RCC 7860 (cell line): ENCODE measurements at regions not wholly inside any gene's neighbourhood (a gene's known extent, or its start where the extent isn't known, plus 50 kb on each side); places are given as distances from the start of the nearest gene placed in this dataset.
"Not testable (repeated sequence)": the region's sequence is repeated elsewhere in the genome, so short reads cannot be mapped to it uniquely, and the experiment has no call there.

Experiments
- DNase-seq: peaks from one replicate; pipeline ENCODE4 v3.0.0-alpha.2; 2015; ENCODE audit warnings: low spot score
- FAIRE-seq: peaks from 2 replicates; lab custom pipeline; 2012; peaks lifted over from hg19 to GRCh38; lab: Jason Lieb, UNC

DNA sequence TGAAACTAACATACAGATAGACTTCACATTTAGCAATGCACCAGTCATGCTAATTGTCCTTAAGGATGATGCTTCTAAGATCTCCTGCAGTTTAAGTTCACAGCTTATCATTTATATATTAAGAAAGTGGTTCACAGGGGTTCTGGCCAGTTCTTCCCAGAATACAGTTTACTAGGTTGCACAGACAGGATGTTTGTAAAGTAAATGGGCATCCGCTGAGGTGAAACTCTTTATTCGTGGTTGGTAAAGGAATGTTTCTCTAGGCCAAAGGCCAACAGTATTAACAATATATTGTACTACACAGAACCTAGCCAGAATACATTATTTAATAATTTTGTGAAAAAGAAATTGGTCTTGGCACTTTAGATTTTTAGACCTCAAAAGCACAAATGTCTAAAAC, 1427.3 kb downstream of the CDH8 start:
- no peak for FAIRE-seq

DNA sequence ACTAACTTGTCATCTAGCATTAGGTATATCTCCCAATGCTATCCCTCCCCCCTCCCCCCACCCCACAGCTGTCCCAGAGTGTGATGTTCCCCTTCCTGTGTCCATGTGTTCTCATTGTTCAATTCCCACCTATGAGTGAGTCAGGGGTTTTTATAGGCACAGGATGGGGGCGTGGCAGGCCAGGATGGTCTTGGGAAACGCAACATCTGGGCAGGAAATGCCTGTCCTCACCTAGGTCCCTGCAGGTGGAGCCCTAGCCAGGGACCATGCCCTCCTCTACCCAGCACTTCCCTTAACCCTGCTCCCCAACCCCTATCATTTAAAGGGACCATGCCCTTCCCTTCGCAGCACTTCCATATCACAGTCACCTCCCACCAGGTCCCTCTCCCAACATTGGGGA, 1430.6 kb downstream of the CDH8 start:
- not testable (repeated sequence) for DNase-seq, FAIRE-seq

More for the DNA sequence above, 1427.3 kb downstream of the CDH8 start:
- DNase-seq = no peak

DNA sequence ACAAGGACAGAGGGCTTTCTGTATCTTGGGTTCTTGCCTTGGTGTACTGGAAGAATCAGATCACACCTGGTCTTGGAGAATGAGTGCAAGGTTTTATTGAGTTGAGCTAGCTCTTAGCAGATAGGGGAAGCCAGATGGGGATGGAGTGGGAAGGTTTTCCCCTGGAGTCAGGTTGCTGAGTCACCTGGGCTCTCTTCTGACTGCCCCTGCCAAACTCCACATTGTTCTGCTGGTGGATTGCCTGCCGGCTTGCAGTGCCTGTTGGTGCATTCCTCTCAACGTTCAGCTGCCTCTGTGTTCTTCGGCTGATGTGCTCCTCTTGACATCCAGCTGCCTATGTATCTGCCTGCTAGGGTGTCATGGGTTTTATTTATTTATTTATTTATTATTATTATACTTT, 1431.1 kb downstream of the CDH8 start:
- FAIRE-seq = no peak
- DNase-seq = no peak

DNA sequence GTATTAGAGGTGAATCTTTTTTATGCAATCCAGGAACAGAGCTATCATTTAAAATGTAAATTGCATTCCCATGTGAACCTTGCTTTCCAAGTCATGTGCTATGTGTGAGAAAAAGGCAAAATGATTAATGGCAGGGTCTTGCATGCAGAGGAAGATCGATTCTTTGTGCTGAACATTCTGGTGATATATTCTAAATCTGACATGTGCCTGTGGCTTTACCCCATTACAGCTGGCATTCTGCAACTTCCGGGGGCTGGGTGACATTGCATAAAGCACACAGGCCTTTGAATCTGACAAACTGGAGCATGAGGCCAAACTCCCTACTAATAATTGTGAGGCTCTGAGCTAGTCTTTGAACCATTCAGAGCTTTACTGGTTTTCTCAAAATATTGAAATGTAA, 1449.7 kb downstream of the CDH8 start:
- DNase-seq = no peak
- FAIRE-seq = no peak

DNA sequence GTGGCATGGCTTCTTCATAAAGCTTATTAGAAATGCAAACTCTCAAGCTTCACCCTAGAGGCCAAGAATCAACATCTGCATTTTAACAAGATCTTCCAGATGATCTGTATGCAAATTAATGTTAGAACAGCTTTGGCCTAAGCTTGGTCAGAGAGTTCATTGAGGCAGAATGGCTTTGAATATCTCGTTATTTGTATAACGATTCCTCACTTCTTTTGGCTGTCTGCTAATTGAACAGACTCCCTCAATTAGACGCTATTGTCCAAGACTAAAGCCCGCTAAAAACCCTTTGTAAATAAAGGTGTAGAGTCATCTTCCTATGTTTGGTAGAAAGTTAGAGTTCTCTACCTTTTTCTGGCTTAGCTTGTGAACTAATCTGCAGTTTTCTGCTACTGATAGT, 1453.7 kb downstream of the CDH8 start:
- no peak for FAIRE-seq

DNA sequence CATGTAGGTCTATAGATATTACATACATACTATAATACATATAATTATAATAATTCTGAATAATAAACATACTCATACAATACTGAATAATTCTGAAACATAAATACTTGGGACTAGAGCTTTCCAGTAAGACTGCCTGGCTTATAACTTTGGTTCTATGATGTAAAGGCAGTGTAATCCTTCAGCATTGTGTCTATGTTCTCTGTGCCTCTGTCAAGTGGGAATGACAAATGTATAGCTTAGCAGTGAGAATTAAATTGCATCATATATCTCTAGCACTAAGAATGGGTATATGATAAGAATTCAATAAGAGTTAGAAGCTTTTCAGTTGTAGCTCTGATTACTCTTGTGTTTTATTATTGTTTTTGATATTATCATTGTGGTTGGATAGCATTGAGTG, 1469.3 kb downstream of the CDH8 start:
- DNase-seq (no peak), FAIRE-seq (no peak)

More for the DNA sequence above, 1453.7 kb downstream of the CDH8 start:
- DNase-seq = no peak

DNA sequence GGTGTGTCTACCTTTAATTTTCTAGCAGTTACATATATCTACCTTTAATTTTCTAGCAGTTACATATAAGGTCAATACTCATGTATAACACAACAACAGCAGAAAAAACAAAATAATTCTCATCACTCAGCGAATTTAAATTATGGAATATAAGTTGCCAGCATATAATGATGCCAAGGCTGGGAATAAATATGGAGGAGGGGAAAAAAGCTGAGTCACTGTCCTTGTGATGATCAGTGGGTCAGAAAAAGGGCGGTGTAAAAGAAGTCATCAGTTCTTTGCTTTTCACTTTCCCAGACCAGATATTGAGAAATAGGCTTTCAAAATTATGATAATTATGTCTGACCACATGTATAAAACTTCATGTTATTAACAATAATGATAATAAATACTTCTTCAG, 1471.7 kb downstream of the CDH8 start:
- no peak for FAIRE-seq
- DNase-seq = no peak

DNA sequence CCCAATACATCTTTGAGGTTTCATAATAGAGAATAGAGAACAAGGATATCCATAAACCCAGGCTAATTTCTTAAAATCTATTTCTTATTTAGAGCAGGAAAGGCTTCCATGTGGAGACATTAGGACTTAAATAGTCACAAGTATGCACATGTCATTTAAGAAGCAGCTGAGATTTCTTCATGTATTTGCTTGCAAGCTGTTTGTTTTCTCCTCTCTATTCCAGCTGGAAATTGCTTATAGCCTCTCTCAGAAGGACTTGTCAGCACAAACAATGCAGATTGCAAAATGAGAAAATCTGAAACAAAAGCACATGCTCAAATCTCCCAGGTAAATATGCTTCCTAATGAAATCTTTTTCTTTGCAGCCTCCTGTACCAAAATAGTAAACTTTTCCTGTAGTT, 1473.1 kb downstream of the CDH8 start:
- no peak for FAIRE-seq
- DNase-seq = no peak

DNA sequence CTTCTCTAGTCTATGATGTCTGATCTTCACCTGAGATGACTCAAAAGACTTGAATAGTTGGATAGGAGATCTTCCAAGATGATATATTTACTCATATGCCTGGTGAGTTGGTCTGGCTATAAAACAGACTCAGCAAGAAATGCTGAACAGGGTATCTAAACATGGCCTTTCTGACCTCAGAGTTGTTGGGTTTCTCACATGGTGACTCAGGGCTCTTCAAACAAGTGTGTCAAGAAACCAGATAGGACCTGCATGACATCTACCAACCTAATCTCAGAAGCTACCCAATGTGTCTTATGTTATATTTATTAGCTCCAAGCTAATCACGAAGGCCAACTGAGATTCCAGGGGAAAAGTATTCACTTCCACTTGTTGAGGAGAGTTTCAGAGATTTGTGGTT, 1477.3 kb downstream of the CDH8 start:
- DNase-seq (no peak), FAIRE-seq (no peak)

DNA sequence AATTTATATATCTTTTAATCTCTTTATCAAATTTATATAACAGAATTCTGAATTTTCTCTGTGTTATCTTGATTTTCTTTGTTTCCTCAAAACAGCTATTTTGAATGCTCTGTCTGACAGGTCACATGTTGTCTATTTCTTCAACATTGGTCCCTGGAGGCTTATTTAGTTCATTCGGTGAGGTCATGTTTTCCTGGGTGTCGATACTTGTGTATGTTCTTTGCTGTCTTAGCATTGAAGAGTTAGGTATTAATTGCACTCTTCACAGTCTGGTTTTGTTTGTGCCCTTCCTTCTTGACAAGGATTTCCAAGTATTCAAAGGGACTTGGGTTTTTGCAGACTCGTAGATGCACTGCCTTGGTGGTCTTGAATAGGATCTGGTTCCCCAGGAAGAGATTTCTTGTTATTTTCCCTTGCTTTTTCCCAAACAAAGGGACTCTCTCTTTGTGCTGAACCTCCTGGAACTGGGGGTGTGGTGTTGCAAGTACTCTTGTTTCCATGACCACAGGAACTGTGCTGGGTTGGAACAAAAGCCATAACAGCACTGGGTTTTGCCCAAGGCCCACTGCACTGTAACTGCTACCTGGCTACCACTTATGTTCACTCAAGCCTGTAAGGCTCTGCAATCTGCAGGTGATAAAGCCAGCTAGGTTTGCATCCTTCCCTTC, 1483.0 kb downstream of the CDH8 start:
- DNase-seq (no peak), FAIRE-seq (no peak)

DNA sequence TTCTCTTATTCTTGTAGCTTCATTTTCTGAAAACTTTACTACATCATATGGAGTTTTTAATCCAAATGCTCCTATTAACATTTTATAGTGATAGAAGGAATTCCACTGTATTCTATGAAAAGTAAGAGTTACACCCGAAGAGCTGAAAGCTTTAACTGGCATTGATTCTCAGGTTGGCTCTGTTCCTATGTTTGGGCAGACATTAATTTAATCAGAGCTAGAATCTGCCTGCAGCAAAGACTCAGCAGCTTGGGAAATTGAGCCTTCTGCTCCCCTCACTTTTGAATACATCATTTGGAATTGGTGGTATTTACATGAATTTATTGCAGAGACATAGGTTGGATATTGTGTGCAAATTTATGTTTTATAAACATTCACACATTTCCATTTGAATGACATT, 1494.7 kb downstream of the CDH8 start:
- DNase-seq = no peak
- no peak for FAIRE-seq

DNA sequence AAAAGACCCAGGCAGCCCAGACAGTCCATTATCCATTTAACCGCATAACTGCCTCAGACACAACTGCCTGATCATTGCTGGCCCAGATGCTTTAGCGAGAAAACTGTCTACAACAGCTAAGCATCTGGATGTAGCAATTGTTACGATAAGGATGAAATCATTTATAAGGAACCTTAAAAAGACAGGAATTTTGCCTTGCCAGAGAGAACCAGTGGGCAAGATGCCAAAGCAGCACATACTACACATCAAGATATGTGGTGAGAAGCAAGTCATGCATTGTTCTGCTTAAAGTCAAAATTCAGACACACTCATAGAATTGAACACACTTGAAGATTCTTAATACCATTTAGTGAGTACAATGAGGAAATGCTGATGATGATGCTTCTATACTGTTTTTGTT, 1525.3 kb downstream of the CDH8 start:
- FAIRE-seq (no peak), DNase-seq (no peak)

DNA sequence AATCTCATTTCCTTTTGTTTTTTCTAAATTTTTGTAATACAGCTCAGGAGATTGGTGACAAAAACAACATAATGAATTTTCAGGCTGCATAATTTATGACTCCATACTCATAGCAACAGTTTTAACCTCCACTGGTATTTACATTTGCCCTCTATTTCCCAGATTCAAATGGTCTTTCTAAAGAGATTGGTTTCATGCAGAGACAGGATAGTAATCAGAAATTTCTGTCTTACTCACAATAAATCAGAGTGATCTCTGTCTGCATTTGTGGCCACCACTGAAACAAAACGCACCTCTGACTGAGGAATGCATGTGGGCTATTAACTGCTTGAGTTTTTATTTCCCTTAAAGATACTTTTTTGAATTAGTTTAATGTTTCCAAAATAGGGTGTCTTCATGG, 1526.0 kb downstream of the CDH8 start:
- FAIRE-seq = no peak
- no peak for DNase-seq

DNA sequence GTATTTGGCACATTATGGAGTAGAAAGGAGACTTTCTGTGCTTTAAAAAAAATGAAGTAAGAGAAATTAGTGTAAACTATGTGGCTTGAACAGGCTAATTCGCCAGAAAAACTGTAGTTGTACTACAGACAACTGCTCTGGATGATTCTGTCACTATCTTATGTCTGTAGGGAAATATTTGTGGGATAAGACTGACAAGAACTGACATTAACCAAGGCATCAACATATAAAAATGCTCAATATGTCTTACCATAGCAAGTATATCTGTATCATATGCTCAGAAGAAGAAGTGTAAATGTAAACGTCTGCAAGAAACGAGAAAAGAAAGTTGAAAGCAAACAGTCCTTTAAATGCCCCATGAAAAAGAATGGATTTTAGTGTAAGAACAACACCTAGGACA, 1545.0 kb downstream of the CDH8 start:
- FAIRE-seq = no peak
- no peak for DNase-seq

DNA sequence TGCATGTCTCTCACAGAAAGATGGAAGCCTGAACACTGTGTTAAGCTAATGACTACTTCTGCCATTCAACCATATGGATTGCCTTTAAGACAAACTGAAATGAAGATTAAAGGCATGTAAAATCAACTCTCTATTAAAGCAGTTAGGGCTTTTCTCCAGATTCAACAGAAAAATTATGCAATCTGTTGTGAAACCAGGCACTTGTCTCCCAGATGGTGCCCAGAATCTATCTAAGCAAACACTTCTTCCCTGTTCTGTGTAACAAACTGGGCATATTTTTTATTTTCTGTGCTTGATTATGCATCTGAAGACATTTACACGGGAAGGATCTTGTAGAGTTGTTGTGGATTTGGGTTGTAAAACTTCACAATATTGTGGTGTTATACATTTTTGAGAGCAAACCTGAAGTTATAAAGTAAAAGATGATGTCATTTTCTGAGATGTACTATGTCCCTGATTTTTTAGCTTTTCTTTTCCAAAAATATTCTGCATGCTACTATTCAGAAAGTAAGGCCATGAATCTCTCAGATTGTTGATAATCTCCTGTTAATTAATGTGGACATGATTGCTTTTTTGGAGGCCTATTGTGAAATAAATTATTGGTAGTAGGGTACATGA, 1550.3 kb downstream of the CDH8 start:
- FAIRE-seq = no peak
- no peak for DNase-seq

DNA sequence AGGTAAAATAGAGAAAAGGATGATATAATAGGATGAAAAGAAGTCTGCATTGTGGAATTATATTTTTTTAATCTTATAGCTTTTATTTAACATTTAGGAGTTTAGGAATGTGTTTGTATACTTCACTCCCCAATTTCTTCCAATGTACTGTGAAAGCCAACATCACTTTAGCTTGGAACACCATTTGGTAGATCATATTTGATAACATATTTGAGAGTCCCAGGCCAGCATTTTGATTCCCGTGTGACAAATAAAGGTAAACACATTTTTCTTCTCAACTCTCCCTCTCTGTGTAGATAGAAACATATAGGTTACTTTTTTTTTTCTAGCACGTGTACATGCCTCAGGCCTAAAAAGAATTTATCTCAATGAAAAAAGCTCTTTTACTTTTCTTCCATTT, 1551.3 kb downstream of the CDH8 start:
- DNase-seq (no peak), FAIRE-seq (no peak)

DNA sequence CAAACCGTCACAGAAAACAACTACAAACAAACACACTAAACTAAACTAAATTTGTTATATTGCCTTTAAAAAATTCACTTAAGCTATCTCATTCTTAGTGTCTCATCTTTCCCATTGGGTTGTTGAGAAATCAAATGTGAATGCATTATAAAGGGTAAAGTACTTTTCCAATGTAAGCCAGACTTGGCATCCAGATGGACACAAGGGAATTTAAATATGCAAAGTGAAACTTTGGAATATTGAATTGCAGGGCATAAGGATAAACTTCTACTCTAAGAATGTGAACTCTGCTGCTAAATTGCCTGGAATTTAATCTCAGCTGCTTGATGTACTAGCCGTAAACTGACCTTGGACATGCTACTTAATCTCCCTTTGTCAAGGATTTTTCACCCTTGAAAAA, 1554.6 kb downstream of the CDH8 start:
- FAIRE-seq (no peak), DNase-seq (no peak)

DNA sequence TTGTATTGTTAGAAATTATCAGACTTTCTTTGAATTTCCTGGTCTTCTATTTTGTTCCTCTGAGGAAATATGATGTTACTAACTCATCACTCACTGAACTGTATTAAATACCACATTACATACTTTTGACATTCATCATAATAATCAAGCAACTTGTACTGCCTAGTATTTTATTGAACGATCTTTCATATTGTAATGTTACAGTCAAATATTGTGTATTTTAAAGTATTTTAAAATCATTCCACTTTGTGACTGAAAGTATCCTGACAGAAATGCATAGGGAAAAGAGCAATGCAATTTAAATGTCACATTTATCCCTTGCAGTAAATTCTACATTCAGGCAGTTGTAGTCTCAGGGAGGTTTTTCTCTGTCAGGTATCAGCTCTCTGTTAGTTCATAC, 1557.4 kb downstream of the CDH8 start:
- FAIRE-seq (no peak), DNase-seq (no peak)

DNA sequence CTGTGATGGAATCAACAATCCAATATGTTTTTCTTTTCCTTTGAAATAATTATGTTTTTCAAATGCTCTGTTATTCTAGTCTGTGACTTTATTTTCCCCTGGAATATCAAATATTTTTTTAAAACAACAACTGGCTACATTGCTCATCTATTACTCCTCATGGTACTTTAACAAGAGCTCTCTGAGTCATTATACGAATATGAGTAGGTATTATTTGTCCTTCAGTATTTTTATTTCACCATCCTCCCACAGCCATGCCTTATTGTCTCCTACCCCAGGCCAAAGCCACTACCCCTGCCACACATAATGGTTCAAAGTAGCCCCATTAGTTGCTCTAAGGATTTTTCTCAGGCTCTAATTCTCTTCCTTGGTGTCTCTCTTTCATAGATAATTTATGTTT, 1572.3 kb downstream of the CDH8 start:
- DNase-seq = no peak
- no peak for FAIRE-seq

DNA sequence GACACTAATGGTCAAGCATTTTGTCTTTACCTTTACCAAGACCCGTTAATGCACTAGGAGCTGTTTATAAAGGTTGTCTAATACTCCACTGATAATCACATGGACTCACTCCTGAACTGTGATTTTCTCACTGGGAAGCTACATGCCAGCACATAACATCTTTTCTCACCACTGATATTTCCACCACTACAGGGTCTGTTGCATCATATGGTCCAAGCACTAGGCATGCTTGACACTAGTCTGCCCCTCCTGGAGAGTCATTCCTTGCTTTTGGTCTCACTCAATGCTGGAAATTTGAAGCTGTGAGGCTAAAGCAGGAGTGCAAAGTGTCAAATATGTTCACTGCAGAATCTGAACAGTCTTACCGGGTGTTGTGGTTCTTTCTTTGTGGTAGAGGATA, 1576.8 kb downstream of the CDH8 start:
- DNase-seq (no peak), FAIRE-seq (no peak)

DNA sequence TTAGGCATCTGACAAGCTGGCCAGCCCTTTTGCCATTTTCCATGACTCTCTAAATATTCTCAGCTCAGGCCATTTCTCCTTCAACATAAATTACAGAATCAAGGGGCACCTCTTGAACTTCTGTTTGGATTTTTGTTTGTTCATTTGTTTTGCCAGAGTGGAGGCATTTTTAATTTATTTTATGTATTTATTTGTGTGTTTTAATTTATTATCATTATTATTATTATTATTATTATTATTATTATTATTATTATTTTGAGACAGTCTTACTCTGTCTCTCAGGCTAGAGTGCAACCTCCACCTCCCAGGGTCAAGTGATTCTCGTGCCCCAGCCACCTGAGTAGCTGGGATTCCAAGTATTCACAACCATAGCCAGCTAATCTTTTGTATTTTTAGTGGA, 1578.0 kb downstream of the CDH8 start:
- FAIRE-seq = no peak
- no peak for DNase-seq

DNA sequence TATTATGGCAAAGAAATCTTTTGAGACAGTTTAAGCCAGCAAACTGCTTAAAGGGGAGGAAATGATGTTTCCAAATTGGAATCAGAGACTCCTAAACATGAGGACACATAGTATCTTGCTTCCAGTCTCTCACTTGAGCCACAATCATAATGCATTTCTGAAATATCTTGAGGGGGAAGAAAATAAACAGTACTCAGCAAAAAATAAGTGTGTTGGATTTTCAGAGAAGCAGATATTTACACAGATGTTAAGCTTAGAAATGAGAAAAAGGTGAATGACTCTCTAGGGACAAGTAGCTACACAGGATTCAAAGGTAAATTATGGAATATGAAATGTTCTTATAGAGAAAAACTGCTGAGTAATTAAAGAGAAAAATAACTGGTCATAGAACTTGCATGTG, 1583.6 kb downstream of the CDH8 start:
- no peak for FAIRE-seq

DNA sequence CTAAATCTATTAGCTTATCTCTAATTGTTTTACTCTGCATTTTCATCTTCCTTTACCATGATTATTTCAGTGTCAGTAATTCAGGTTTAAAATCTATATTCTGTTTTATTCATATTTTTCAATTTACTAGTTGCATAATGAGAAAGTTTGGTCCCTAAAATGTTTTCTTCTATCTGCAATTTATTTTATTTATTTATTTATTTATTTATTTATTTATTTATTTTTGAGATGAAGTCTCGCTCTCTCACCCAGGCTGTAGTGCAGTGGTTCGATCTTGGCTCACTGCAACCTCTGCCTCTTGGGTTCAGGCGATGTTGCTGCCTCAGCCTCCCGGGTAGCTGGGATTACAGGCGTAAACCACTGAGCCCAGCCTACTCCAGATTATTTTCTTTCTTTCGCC, 1597.3 kb downstream of the CDH8 start:
- DNase-seq (no peak), FAIRE-seq (no peak)

More for the DNA sequence above, 1583.6 kb downstream of the CDH8 start:
- DNase-seq = no peak
